ENCODE measurements at regions not wholly inside any gene's neighbourhood (a gene's known extent, or its start where the extent isn't known, plus 50 kb on each side); places are given as distances from the start of the nearest gene placed in this dataset.

GRCh38 chr5:68457285-68457684 lies 241.7 kb downstream of the PIK3R1 start:
- Mint-ChIP-seq H3K9me3 (peaks cover 16% of the 10 kb centered on the region), H3K27me3 (ENCODE audit: insufficient read depth, low read depth, poor library complexity) (no peaks in the 10 kb centered on the region), H3K4me3 (no peak overlapping the region), H3K4me1 (peaks cover 14% of the 10 kb centered on the region), H3K27ac (no peak overlapping the region), H3K36me3 (ENCODE audit: low read depth) (peaks cover 10% of the 10 kb centered on the region; the same call in 2 of the 3 replicates)
- DNase-seq (ENCODE audit: low spot score) (no peak), ATAC-seq (no peak)
- no peaks in the 10 kb centered on the region for H4K20me1 ChIP-seq (replicated peaks; ENCODE audit: insufficient read depth)
- no peaks in the 10 kb centered on the region for H3F3A ChIP-seq (replicated peaks; ENCODE audit: low read depth)
- H3K4me2 ChIP-seq, result no peak overlapping the region
- H3K27me3 ChIP-seq (ENCODE audit: insufficient read depth), result no peaks in the 10 kb centered on the region
- no peak overlapping the region for H2AFZ ChIP-seq
- no peaks in the 10 kb centered on the region for H3K79me2 ChIP-seq (replicated peaks; ENCODE audit: insufficient read depth)
- H3K36me3 ChIP-seq (ENCODE audit: insufficient read depth), result no peaks in the 10 kb centered on the region; the same call in 1 of the 2 replicates
- peaks cover 12% of the 10 kb centered on the region for H3K4me1 ChIP-seq (ENCODE audit: insufficient read depth)
- H3K9me2 ChIP-seq (ENCODE audit: insufficient read depth), result peaks cover 5% of the 10 kb centered on the region
- TF ChIP-seq JUNB (IDR thresholded peaks at IDR 0.05; ENCODE audit: unreplicated experiment), result no peak
- no peak for TF ChIP-seq EZH2 (IDR thresholded peaks at IDR 0.05; ENCODE audit: low read depth, unreplicated experiment)
- no peak for TF ChIP-seq NANOG (IDR thresholded peaks at IDR 0.05; ENCODE audit: borderline replicate concordance)
- no peak for TF ChIP-seq ZNF462 (CRISPR knock-in tag; IDR thresholded peaks at IDR 0.05)
- TF ChIP-seq CREB1 (CRISPR knock-in tag; IDR thresholded peaks at IDR 0.05; ENCODE audit: low read depth), result no peak
- TF ChIP-seq POLR2AphosphoS5 (IDR thresholded peaks at IDR 0.05; ENCODE audit: low read depth), result no peak
- no peak for TF ChIP-seq REST (IDR thresholded peaks at IDR 0.05; ENCODE audit: unreplicated experiment)
- TF ChIP-seq EZH2phosphoT487 (IDR thresholded peaks at IDR 0.05; ENCODE audit: unreplicated experiment), result no peak
- no peak for TF ChIP-seq ETS1 (IDR thresholded peaks at IDR 0.05)
- no peak overlapping the region for H3K27ac ChIP-seq (ENCODE audit: low read depth)
- no peak overlapping the region for H3K4me3 ChIP-seq

All from GM23338 (cell line).